PC-9 (cell line): ENCODE measurements at regions not wholly inside any gene's neighbourhood (a gene's known extent, or its start where the extent isn't known, plus 50 kb on each side); places are given as distances from the start of the nearest gene placed in this dataset.

Experiments
- BruUV-seq: library from RNA; stranded (reverse); fragments of 400-500 nt; replicated peaks from 2 replicates; lab custom pipeline; 2021; lab: Mats Ljungman, UMichigan
- CTCF ChIA-PET: fragments of 300-600 bp; sonication (Branson Sonifier 250); formaldehyde crosslinking; loops from one replicate; lab custom pipeline; 2022; ENCODE audit warnings: antibody characterized with exemption; lab: Charles Lee
- POLR2A ChIA-PET: fragments of 300-600 bp; sonication (Branson Sonifier 250); formaldehyde crosslinking; loops from one replicate; lab custom pipeline; 2022; ENCODE audit warnings: antibody characterized with exemption; ENCODE audit not compliant: unreplicated experiment; lab: Charles Lee
- DNase-seq, 2 experiments: peaks; one replicate each; pipeline versions ENCODE4 v3.0.0 to v3.0.0-alpha.2; 2015 to 2022; ENCODE audit warnings: mixed read lengths in 1 of 2
- H2AFZ ChIP-seq: fragments of 200-600 bp; sonication (generic); 2 replicates; pipeline ENCODE4 v1.8.1; 2017; ENCODE audit warnings: antibody characterized with exemption
- H3F3A ChIP-seq: fragments of 200-600 bp; sonication (generic); 2 replicates; pipeline ENCODE4 v1.8.1; 2017; ENCODE audit warnings: antibody characterized with exemption, mild to moderate bottlenecking, low read depth; ENCODE audit not compliant: insufficient read depth
- H3K27ac ChIP-seq: fragments of 200-600 bp; sonication (generic); 2 replicates; pipeline ENCODE4 v1.6.1; 2016; ENCODE audit warnings: mixed run types
- H3K27me3 ChIP-seq: fragments of 200-600 bp; sonication (generic); 2 replicates; pipeline ENCODE4 v1.6.1; 2016; ENCODE audit warnings: low read depth, mixed run types; ENCODE audit not compliant: insufficient read depth
- H3K36me3 ChIP-seq: fragments of 200-600 bp; sonication (generic); 2 replicates; pipeline ENCODE4 v1.6.1; 2016; ENCODE audit warnings: low read depth, mixed run types
- H3K4me1 ChIP-seq: fragments of 200-600 bp; sonication (generic); replicated peaks from 2 replicates; pipeline ENCODE4 v1.6.1; 2016; ENCODE audit warnings: mixed run types; ENCODE audit not compliant: insufficient read depth
- H3K4me2 ChIP-seq: fragments of 200-600 bp; sonication (generic); 2 replicates; pipeline ENCODE4 v1.6.1; 2017; ENCODE audit warnings: mixed run types
- H3K4me3 ChIP-seq: fragments of 200-600 bp; sonication (generic); 2 replicates; pipeline ENCODE4 v1.6.1; 2016; ENCODE audit warnings: mixed run types
- H3K79me2 ChIP-seq: fragments of 200-600 bp; sonication (generic); 2 replicates; pipeline ENCODE4 v1.6.1; 2017; ENCODE audit warnings: low read depth, mixed run types
- H3K9me2 ChIP-seq: fragments of 200-600 bp; sonication (generic); 2 replicates; pipeline ENCODE4 v1.8.1; 2017; ENCODE audit warnings: mild to moderate bottlenecking; ENCODE audit not compliant: insufficient read depth
- H3K9me3 ChIP-seq: fragments of 200-600 bp; sonication (generic); 2 replicates; pipeline ENCODE4 v1.8.1; 2016; ENCODE audit warnings: low read depth; ENCODE audit not compliant: insufficient read depth
- H4K20me1 ChIP-seq: fragments of 200-600 bp; sonication (generic); 2 replicates; pipeline ENCODE4 v1.8.1; 2017; ENCODE audit not compliant: insufficient read depth
- EZH2 ChIP-seq: fragments of 200-600 bp; sonication (generic); IDR thresholded peaks from 2 replicates; pipeline ENCODE4 v1.8.0; 2017; ENCODE audit warnings: antibody characterized with exemption, low read depth
- intact Hi-C: fragments of 100-400 bp; cut with micrococcal nuclease; formaldehyde crosslinking; loops from one replicate; pipeline ENCODE4 v1.10.0; 2022; ENCODE audit not compliant: unreplicated experiment
- TF ChIP-seq, protein P1 (sequence below): fragments of 200-600 bp; sonication (generic); conservative IDR thresholded peaks from 2 replicates; pipeline ENCODE4 v1.6.1; 2017; ENCODE audit warnings: mixed run types, antibody characterized with exemption, mild to moderate bottlenecking, moderate library complexity

GRCh38 chr11:109085708-109086373, 336.1 kb upstream of the C11orf87 start:
- Histone ChIP-seq H3F3A (no peaks in the 10 kb centered on the region), H3K4me2 (peak overlapping the region; percentile 30), H4K20me1 (no peaks in the 10 kb centered on the region), H3K27me3 (no peaks in the 10 kb centered on the region), H3K27ac (no peak overlapping the region), H3K36me3 (no peaks in the 10 kb centered on the region), H3K79me2 (no peaks in the 10 kb centered on the region), H3K9me3 (no peaks in the 10 kb centered on the region), H3K4me1 (no peaks in the 10 kb centered on the region), H3K4me3 (0 out of 2 replicates have a peak overlapping the region, but pooled peaks have one; percentile 6), H3K9me2 (no peaks in the 10 kb centered on the region; the same call in 1 of the 2 replicates), H2AFZ (no peak overlapping the region)
- POLR2A ChIA-PET: no interaction called here
- CTCF ChIA-PET: no interaction called here
- intact Hi-C loops: no loop called here
- DNase-seq: no peak
- TF ChIP-seq EZH2: no peak
- no TSS peak for BruUV-seq

- Histone ChIP-seq H2AFZ (no peak overlapping the region), H3F3A (no peaks in the 10 kb centered on the region), H3K27me3 (no peaks in the 10 kb centered on the region), H3K9me2 (no peaks in the 10 kb centered on the region; the same call in 1 of the 2 replicates), H3K9me3 (no peaks in the 10 kb centered on the region), H3K79me2 (no peaks in the 10 kb centered on the region), H3K27ac (no peak overlapping the region), H3K4me2 (no peak overlapping the region), H3K4me1 (no peaks in the 10 kb centered on the region), H3K4me3 (no peak overlapping the region), H3K36me3 (no peaks in the 10 kb centered on the region), H4K20me1 (no peaks in the 10 kb centered on the region)
- ChIA-PET POLR2A (no interaction called here), CTCF (no interaction called here)
- TF ChIP-seq, protein P1, sequence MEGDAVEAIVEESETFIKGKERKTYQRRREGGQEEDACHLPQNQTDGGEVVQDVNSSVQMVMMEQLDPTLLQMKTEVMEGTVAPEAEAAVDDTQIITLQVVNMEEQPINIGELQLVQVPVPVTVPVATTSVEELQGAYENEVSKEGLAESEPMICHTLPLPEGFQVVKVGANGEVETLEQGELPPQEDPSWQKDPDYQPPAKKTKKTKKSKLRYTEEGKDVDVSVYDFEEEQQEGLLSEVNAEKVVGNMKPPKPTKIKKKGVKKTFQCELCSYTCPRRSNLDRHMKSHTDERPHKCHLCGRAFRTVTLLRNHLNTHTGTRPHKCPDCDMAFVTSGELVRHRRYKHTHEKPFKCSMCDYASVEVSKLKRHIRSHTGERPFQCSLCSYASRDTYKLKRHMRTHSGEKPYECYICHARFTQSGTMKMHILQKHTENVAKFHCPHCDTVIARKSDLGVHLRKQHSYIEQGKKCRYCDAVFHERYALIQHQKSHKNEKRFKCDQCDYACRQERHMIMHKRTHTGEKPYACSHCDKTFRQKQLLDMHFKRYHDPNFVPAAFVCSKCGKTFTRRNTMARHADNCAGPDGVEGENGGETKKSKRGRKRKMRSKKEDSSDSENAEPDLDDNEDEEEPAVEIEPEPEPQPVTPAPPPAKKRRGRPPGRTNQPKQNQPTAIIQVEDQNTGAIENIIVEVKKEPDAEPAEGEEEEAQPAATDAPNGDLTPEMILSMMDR: no peak
- no peak for TF ChIP-seq EZH2
- BruUV-seq: no TSS peak
- no peak for DNase-seq
- intact Hi-C loops: no loop called here
These were observed 335.1 kb upstream of the C11orf87 start for GRCh38 chr11:109086931-109087330.

DNA sequence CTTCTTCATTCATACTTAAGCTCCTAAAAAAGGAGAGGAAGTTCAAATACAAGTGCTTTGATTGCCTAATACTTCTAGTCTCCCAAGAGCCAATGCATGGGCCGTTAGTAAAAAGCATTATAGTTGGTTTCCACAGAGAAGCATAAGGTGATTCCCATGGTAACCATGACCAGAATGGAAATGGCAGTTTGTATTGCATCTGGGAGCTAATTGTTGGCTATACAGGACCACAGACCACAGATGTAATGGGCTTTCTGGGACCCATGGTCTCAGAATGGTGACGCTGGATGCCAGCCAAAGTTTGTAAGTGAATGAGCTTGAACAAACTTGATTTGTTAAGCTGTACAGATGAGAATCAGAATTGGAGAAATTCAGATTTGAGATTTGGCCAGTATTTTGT, 333.9 kb upstream of the C11orf87 start:
- no peaks in the 10 kb centered on the region for H3F3A ChIP-seq
- H3K79me2 ChIP-seq: no peaks in the 10 kb centered on the region
- no peak overlapping the region for H3K4me2 ChIP-seq
- no peak for DNase-seq
- intact Hi-C loops: no loop called here
- no peaks in the 10 kb centered on the region for H3K27me3 ChIP-seq
- no peaks in the 10 kb centered on the region; the same call in 1 of the 2 replicates for H3K9me2 ChIP-seq
- H3K4me3 ChIP-seq: no peak overlapping the region
- BruUV-seq: no TSS peak
- no peaks in the 10 kb centered on the region for H3K36me3 ChIP-seq
- H3K9me3 ChIP-seq: no peaks in the 10 kb centered on the region
- TF ChIP-seq, protein P1: no peak
- no peak for TF ChIP-seq EZH2
- H3K4me1 ChIP-seq: no peaks in the 10 kb centered on the region
- CTCF ChIA-PET: no interaction called here
- H3K27ac ChIP-seq: no peak overlapping the region
- no peaks in the 10 kb centered on the region for H4K20me1 ChIP-seq
- no peak overlapping the region for H2AFZ ChIP-seq
- POLR2A ChIA-PET: interaction anchor here (0.7 kb wide), 1 partner anchor 1838 kb away, joined by 4 read pairs; no protein-coding TSS in a partner anchor
